Neural progenitor cell (in vitro differentiated cells): ENCODE measurements at regions not wholly inside any gene's neighbourhood (a gene's known extent, or its start where the extent isn't known, plus 50 kb on each side); places are given as distances from the start of the nearest gene placed in this dataset.

ENCODE experiments used
- DNase-seq: peaks from one replicate; pipeline ENCODE4 v3.0.0-alpha.2; 2016; ENCODE audit warnings: low spot score
- H2AFZ ChIP-seq: fragments of 200-600 bp; sonication (generic); replicated peaks from 2 replicates; pipeline ENCODE4 v1.6.1; 2016; ENCODE audit warnings: antibody characterized with exemption
- H3F3A ChIP-seq: fragments of 200-600 bp; sonication (generic); 2 replicates; pipeline ENCODE4 v1.6.1; 2016; ENCODE audit warnings: antibody characterized with exemption, low read depth
- H3K27ac ChIP-seq: fragments of 200-600 bp; sonication (generic); 2 replicates; pipeline ENCODE4 v1.5.1; 2016; ENCODE audit warnings: mild to moderate bottlenecking
- H3K27me3 ChIP-seq: fragments of 200-600 bp; sonication (generic); 2 replicates; pipeline ENCODE4 v1.6.1; 2016; ENCODE audit warnings: mild to moderate bottlenecking, moderate library complexity
- H3K36me3 ChIP-seq: fragments of 200-600 bp; sonication (generic); 2 replicates; pipeline ENCODE4 v1.5.1; 2016
- H3K4me1 ChIP-seq: fragments of 200-600 bp; sonication (generic); 2 replicates; pipeline ENCODE4 v1.6.1; 2016; ENCODE audit warnings: mixed run types
- H3K4me2 ChIP-seq: fragments of 200-600 bp; sonication (generic); 2 replicates; pipeline ENCODE4 v1.6.1; 2016
- H3K4me3 ChIP-seq: fragments of 200-600 bp; sonication (generic); 2 replicates; pipeline ENCODE4 v1.5.1; 2016
- H3K79me2 ChIP-seq: fragments of 200-600 bp; sonication (generic); 2 replicates; pipeline ENCODE4 v1.6.1; 2016; ENCODE audit warnings: low read depth
- H3K9ac ChIP-seq: fragments of 200-600 bp; sonication (generic); 2 replicates; pipeline ENCODE4 v1.6.1; 2016
- H3K9me3 ChIP-seq: fragments of 200-600 bp; sonication (generic); 2 replicates; pipeline ENCODE4 v1.5.1; 2016; ENCODE audit warnings: low read depth
- H4K20me1 ChIP-seq: fragments of 200-600 bp; sonication (generic); 2 replicates; pipeline ENCODE4 v1.6.1; 2016; ENCODE audit warnings: low read depth
- H3K27ac Mint-ChIP-seq: 3 replicates; pipeline ENCODE4 v1.8.0; 2021; ENCODE audit warnings: mixed read lengths
- H3K27me3 Mint-ChIP-seq: 2 replicates; pipeline ENCODE4 v1.8.0; 2022; ENCODE audit warnings: low read depth, mild to moderate bottlenecking, inconsistent platforms, moderate library complexity, mixed read lengths; ENCODE audit not compliant: insufficient read depth
- H3K36me3 Mint-ChIP-seq: 3 replicates; pipeline ENCODE4 v1.8.0; 2021; ENCODE audit warnings: mixed read lengths
- H3K4me1 Mint-ChIP-seq: 3 replicates; pipeline ENCODE4 v1.8.0; 2021; ENCODE audit warnings: mixed read lengths
- H3K4me3 Mint-ChIP-seq: 3 replicates; pipeline ENCODE4 v1.8.0; 2021; ENCODE audit warnings: mild to moderate bottlenecking, moderate library complexity, mixed read lengths
- H3K9me3 Mint-ChIP-seq: 3 replicates; pipeline ENCODE4 v1.8.0; 2020; ENCODE audit warnings: mixed read lengths
- EZH2 ChIP-seq: fragments of 200-600 bp; sonication (generic); IDR thresholded peaks from 2 replicates; pipeline ENCODE4 v1.6.1; 2017; ENCODE audit warnings: antibody characterized with exemption, mild to moderate bottlenecking, moderate library complexity
- EZH2phosphoT487 ChIP-seq: fragments of 200-600 bp; sonication (generic); IDR thresholded peaks from 2 replicates; pipeline ENCODE4 v1.6.1; 2017; ENCODE audit warnings: antibody characterized with exemption
- TF ChIP-seq, protein P1 (sequence below): fragments of 200-600 bp; sonication (generic); IDR thresholded peaks from 2 replicates; pipeline ENCODE4 v1.5.1; 2017; ENCODE audit warnings: antibody characterized with exemption, mild to moderate bottlenecking

DNA sequence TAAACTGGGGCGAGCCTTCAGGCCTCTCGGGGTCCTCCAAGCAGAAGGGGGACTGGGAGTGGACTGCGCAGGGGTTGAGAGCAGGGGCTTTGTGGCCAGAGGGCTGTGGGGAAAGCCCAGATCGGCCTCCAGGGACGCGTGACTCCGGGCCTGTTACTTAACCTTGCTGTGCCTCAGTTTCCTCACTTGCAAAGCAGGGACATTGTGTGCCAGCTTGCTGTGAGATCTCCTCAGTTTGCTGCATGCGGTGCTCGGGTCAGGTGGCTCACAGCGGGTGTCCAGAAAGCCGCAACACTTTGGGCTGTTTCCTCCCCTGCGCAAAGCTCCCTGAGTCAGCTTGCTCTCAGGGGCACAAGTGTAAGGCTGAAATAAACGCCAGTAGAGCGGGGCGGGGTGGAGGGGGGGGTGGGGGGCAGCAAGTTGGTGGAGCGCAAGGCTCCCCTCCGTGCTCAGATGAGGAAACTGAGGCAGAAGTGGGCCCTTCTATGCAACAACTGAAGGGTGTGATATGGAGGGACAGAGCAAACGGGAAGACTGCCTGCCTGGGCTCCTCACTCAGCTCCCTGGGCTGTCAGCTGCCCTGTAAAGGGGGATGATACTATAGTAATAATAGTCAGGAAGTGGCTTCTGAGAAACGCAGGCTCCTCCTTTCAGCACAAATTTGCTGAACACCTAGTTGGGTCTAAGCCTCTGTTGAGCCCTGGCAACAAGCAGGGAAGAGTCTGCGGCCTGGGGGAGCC lies 101.0 kb downstream of the HMX1 start:
- Histone ChIP-seq H3K27ac (no peak overlapping the region), H2AFZ (no peak overlapping the region), H3K9ac (no peak overlapping the region), H3K79me2 (no peaks in the 10 kb centered on the region), H4K20me1 (no peaks in the 10 kb centered on the region), H3K4me2 (no peak overlapping the region), H3K4me3 (no peak overlapping the region), H3K36me3 (no peaks in the 10 kb centered on the region), H3K9me3 (no peaks in the 10 kb centered on the region), H3K4me1 (peaks cover 7% of the 10 kb centered on the region), H3F3A (no peaks in the 10 kb centered on the region), H3K27me3 (no peaks in the 10 kb centered on the region)
- H3K9me3 Mint-ChIP-seq = no peaks in the 10 kb centered on the region
- peak; percentile 43 for DNase-seq
- no peak for TF ChIP-seq EZH2
- no peak for TF ChIP-seq EZH2phosphoT487
- TF ChIP-seq, protein P1, sequence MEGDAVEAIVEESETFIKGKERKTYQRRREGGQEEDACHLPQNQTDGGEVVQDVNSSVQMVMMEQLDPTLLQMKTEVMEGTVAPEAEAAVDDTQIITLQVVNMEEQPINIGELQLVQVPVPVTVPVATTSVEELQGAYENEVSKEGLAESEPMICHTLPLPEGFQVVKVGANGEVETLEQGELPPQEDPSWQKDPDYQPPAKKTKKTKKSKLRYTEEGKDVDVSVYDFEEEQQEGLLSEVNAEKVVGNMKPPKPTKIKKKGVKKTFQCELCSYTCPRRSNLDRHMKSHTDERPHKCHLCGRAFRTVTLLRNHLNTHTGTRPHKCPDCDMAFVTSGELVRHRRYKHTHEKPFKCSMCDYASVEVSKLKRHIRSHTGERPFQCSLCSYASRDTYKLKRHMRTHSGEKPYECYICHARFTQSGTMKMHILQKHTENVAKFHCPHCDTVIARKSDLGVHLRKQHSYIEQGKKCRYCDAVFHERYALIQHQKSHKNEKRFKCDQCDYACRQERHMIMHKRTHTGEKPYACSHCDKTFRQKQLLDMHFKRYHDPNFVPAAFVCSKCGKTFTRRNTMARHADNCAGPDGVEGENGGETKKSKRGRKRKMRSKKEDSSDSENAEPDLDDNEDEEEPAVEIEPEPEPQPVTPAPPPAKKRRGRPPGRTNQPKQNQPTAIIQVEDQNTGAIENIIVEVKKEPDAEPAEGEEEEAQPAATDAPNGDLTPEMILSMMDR = no peak
- H3K4me1 Mint-ChIP-seq = peaks cover 9% of the 10 kb centered on the region
- peak overlapping the region; percentile 72 for H3K27ac Mint-ChIP-seq
- H3K27me3 Mint-ChIP-seq = peaks cover 5% of the 10 kb centered on the region
- no peak overlapping the region for H3K4me3 Mint-ChIP-seq
- no peaks in the 10 kb centered on the region for H3K36me3 Mint-ChIP-seq

DNA sequence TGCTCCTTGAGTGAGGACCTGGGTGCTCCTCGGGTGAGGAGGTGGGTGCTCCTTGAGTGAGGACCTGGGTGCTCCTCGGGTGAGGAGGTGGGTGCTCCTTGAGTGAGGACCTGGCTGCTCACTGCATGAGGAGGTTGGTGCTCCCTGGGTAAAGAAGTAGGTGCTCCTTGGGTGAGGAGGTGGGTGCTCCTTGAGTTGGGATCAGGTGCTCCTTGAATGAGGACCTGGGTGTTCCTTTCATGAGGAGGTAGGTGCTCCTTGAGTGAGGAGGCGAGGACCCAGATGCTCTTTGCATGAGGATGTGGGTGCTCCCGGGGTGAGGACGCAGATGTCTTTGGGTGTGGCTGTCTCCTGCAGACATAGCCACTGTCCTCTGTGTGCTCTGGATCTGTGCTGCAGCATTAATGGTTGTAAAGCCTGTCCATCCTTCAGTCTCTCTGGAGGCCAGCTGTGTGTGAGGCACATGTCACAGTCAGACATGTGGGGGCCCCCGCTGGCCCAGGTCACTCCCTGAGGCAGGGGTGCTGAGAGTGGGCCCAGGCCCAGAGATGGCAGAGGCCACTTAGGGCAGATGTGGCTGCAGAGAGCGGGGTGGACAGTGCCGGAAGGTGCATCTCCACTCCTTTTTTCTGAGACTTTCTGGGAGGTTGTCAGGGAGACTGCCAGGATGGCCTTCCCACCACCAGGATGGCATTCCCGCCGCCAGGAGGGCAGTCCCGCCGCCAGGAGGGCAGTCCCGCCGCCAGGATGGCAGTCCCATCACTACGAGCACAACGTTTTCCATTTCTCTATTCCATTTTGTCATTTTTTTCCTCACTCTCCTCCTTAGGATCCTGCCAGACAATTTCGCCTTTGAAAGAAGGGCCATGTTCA lies 101.8 kb downstream of the HMX1 start:
- H3K9ac ChIP-seq = no peak overlapping the region
- no peaks in the 10 kb centered on the region for H3K79me2 ChIP-seq
- TF ChIP-seq EZH2phosphoT487 (no peak), EZH2 (no peak)
- TF ChIP-seq, protein P1 = no peak
- H3F3A ChIP-seq = no peaks in the 10 kb centered on the region
- H3K4me1 ChIP-seq = peaks cover 7% of the 10 kb centered on the region
- no peaks in the 10 kb centered on the region for H3K36me3 ChIP-seq
- no peak for DNase-seq
- Mint-ChIP-seq H3K4me1 (peaks cover 11% of the 10 kb centered on the region), H3K27ac (peak overlapping the region; percentile 72), H3K27me3 (peaks cover 10% of the 10 kb centered on the region), H3K36me3 (no peaks in the 10 kb centered on the region), H3K9me3 (no peaks in the 10 kb centered on the region), H3K4me3 (no peak overlapping the region)
- no peak overlapping the region for H3K27ac ChIP-seq
- H3K27me3 ChIP-seq = no peaks in the 10 kb centered on the region
- H3K4me2 ChIP-seq = no peak overlapping the region
- H2AFZ ChIP-seq = no peak overlapping the region
- H3K9me3 ChIP-seq = no peaks in the 10 kb centered on the region
- no peaks in the 10 kb centered on the region for H4K20me1 ChIP-seq
- no peak overlapping the region for H3K4me3 ChIP-seq

DNA sequence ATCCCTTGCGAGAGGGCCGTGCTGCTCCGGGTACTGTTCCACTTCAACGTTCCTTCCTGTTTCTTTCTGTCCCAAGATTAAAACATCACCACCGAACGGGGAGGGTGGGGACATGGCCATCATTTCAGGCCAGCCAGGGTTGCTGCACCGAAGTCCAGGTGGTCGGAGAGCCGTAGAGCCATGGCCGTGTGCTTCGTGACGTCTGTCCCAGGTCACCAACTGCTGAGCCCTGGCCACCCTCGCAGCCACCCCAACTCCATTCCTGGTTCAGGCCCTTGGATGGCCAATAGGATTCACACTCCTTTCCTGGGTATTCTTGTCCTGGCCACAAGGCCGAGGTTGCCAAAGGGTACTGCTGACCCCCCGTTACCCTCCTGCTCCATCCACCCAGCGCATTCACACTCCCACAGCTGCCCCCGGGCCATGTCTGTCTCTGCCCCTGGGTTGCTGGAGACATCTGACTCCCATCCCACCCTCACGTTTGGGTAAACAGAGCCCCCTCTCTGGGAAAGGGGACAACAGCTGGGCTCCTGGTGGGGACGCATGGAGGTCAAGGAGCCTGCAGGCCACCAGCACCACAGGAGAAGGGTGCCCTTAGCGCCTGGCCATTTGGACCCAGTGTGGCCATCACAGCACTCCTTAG lies 103.2 kb downstream of the HMX1 start:
- no peak for DNase-seq
- H3K27me3 ChIP-seq = no peaks in the 10 kb centered on the region
- no peak overlapping the region for H2AFZ ChIP-seq
- Mint-ChIP-seq H3K36me3 (no peaks in the 10 kb centered on the region), H3K27me3 (peaks cover 8% of the 10 kb centered on the region), H3K9me3 (no peaks in the 10 kb centered on the region), H3K27ac (no peak overlapping the region), H3K4me1 (peaks cover 7% of the 10 kb centered on the region), H3K4me3 (no peak overlapping the region)
- peaks cover 7% of the 10 kb centered on the region for H3K4me1 ChIP-seq
- no peak overlapping the region for H3K27ac ChIP-seq
- no peak overlapping the region for H3K9ac ChIP-seq
- no peaks in the 10 kb centered on the region for H3F3A ChIP-seq
- H3K9me3 ChIP-seq = no peaks in the 10 kb centered on the region
- no peak overlapping the region for H3K4me2 ChIP-seq
- no peaks in the 10 kb centered on the region for H3K36me3 ChIP-seq
- H3K4me3 ChIP-seq = no peak overlapping the region
- H3K79me2 ChIP-seq = no peaks in the 10 kb centered on the region
- TF ChIP-seq EZH2 (no peak), EZH2phosphoT487 (no peak)
- TF ChIP-seq, protein P1 = no peak
- no peaks in the 10 kb centered on the region for H4K20me1 ChIP-seq
